ENCODE measurements at regions not wholly inside any gene's neighbourhood (a gene's known extent, or its start where the extent isn't known, plus 50 kb on each side); places are given as distances from the start of the nearest gene placed in this dataset.
"Not testable (repeated sequence)": the region's sequence is repeated elsewhere in the genome, so short reads cannot be mapped to it uniquely, and the experiment has no call there.

GRCh38 chr2:3115301-3116042, 262.1 kb downstream of the EIPR1 start:
- no peak for DNase-seq (ENCODE audit: low spot score)

DNA sequence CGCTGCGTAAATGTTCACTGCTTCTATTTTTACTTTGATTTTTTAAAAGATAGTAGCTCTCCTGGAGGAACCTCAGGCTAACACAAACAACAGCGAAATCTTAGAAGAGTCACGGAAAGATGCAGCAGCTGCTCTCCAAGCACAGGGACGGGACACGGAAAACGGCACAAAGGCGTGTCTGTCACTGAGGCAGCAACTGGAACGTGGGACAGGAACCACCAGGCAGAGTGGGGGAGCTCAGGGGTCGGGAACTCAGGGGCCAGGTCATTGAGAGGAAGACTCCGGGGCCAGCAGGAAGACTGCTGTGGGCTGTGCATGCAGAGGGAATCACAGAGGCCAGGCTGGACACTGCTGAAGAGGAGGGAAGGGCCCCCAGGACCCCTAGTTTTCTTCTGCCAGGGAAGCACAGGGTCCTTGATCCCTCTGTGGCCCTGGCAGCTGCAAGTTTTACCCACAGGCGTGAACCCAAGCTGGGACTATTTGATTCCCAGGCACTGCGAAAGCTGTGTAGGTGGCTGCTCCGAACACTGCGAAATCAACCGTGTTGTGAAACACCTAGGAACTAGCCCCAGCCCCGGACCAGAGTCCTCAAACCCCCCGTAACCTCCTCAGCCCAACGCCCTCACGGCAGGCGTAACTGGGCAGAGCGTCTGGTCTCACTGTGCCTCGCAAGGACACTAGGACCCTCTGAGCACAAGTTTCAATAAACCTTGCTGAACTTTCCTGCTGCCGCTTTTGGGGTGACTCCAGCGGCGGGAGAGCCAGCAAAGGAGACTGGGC, 263.0 kb downstream of the EIPR1 start:
- no peak for DNase-seq (ENCODE audit: low spot score)

GRCh38 chr2:3113769-3114168, 263.8 kb downstream of the EIPR1 start:
- DNase-seq (ENCODE audit: low spot score), result no peak

GRCh38 chr2:3113122-3113521, 264.5 kb downstream of the EIPR1 start:
- no peak for DNase-seq (ENCODE audit: low spot score)

DNA sequence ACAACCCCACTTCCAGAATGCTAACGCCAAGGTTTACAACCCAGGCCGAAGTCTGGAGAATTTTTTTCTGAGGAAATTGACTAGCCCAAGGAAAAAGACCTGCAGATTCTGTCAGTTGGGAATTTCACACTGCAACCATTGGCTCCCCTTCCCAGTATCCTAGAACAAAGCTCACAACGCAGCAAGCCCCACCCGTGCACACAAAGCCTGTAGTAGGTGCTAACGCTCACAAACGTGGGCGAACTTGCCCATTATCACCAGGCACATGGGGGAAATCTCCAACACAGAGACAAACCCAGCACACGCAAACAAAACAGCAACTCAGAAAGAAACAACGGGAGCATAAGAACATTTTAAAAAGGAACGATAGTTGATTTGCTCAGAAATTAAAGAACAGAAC, 265.1 kb downstream of the EIPR1 start:
- DNase-seq (ENCODE audit: low spot score), result no peak

GRCh38 chr2:3112131-3112530, 265.5 kb downstream of the EIPR1 start:
- DNase-seq (ENCODE audit: low spot score), result no peak

- DNase-seq (ENCODE audit: low spot score), result no peak
These were observed 266.5 kb downstream of the EIPR1 start for GRCh38 chr2:3110994-3111666.

DNA sequence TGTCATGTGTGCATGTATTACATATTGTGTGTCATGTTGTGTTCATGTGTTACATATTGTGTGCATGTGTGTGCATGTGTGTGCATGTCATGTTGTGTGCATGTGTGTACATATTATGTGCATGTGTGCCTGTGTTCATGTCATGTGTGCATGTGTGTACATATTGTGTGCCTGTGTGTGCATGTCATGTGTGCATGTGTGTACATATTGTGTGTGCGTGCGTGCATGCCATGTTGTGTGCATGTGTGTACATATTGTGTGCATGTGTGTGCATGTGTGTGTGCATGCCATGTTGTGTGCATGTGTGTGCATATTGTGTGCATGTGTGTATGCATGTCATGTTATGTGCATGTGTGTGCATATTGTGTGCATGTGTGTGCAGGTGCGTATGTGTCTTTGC, 267.1 kb downstream of the EIPR1 start:
- DNase-seq (ENCODE audit: low spot score), result no peak

GRCh38 chr2:3108710-3109702, 268.6 kb downstream of the EIPR1 start:
- no peak for DNase-seq (ENCODE audit: low spot score)

DNA sequence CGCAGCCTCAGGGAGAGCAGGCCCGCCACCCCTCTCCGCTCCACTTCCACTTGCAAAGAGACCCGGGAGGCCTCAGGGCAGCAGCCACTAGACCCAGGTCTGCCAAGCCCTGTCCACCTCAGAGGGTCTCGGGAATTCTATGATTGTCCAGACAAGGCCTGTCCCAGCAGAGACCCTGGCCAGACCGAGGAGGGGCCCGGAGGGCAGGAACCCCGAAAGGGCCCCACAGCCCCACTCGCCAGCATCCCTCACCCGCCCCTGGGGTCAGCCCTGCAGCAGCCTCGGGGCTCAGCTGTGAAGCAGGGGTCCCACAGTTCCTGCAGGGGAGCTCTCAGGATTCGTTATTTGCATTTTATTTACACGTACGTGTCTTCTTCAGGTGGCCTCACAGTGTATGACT, 269.5 kb downstream of the EIPR1 start:
- DNase-seq (ENCODE audit: low spot score), result no peak

GRCh38 chr2:3107567-3107966, 270.1 kb downstream of the EIPR1 start:
- no peak for DNase-seq (ENCODE audit: low spot score)

- DNase-seq (ENCODE audit: low spot score), result no peak
These were observed 271.6 kb downstream of the EIPR1 start for GRCh38 chr2:3105814-3106569.

DNA sequence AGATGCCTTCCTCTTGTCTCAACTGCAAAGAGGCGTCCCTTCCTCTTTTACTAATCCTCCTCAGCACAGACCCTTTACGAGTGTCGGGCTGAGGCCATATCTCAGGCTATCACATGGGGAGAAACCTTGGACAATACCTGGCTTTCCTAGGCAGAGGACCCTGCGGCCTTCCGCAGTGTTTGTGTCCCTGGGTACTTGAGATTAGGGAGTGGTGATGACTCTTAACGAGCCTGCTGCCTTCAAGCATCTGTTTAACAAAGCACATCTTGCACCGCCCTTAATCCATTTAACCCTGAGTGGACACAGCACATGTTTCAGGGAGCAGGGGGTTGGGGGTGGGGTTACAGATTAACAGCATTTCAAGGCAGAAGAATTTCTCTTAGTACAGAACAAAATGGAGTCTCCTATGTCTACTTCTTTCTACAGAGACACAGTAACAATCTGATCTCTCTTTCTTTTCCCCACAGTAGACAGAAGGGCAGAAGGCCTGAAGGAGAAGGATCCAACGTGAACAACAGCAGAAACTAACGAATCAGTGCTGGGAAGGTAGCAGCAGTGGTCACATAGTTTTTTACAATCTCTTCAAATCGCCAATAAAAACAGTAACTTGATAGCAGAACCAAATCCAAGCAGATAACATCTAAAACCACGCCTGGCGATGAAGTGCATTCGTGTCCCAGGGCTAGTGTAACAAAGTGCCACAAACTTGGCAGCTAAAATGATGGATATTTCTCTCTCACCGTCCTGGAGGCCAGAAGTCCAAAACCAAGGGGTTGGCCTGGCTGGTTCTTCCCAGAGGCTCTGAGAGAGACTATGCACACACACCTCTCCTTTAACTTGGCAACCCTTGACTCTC, 272.4 kb downstream of the EIPR1 start:
- not testable (repeated sequence) for DNase-seq (ENCODE audit: low spot score)

DNA sequence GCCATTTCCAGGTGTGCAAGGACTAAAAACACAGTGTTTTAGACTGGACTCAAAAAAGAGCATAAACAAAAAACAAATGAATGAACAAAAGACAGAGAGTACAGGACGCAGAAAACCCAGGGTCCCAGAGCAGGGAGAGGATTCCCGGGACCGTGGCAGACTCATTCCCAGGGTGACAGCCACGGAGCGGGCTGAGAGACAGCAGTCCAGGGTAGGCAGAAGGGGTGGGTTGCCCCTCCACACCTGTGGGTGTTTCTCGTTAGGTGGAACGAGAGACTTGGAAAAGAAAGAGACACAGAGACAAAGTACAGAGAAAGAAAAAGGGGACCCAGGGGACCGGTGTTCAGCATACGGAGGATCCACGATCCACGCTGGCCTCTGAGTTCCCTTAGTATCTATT, 273.4 kb downstream of the EIPR1 start:
- DNase-seq (ENCODE audit: low spot score), result no peak

DNA sequence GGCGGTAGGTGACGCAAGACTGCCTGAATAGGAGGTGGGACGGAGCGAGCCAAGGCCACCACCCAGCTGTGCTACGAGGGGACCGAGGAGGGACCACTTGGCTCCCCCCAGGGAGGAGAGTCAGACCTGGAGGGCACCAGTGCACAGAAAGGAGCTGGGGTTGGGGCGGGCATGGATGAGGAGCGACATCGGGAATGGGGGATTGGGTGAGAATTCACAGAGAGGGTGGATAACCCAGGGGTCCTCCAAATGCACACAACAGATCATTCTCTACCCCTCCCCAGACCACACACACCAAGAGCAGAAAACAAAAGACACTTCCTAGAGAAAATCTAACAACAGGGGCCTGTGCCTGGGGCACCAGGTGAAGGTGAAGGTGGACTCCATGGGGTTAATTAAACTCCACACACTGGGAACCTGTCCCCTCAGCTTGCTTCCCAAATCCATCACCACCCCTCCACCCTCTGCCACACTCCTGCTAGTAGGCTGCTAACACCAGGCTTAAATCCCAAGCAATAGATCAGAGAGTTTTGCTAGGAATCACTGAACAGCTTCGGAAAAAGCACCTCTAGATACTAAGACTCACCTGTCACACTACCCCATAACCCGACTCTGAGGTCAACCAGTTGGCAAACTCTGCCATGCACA, 274.6 kb downstream of the EIPR1 start:
- no peak for DNase-seq (ENCODE audit: low spot score)

DNA sequence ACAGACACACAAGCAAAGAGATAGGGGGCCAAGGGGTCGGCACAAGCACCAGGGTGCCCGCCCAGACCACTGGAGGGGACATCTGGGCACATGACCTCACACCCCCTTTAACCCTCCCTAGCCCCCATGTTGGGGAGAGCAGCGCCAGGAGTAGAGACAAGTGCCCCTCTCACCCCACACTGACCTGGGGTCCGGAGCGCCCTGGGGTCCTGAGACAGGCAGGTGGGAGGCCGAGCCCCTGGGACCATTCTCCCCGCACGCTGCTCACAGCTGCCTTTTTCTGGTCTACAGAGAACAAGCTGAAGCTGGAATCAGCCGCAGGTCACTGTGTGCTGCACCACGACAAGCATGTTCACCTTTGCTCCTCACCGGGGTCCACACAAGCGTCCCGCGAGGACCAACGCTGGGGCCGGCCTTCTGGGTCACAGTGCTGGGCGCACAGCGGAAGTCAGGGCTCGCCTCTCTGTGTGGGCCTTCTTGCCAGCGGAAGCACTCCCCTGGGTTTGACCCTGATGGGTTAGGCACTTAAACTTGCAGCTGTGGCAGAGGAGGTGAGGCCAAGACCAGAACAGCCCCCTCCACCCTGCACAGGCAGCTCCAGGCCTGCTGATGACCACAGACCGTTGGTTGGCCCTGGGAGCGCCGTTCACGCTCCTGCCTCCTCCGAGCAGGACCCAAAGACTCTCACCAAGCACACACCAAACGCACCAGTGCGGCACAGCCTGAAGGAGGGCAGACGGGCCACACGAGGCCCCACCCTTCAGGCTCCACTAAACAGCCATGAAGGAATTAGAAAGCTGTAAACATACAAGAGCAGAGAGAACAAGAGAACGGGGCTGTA, 275.3 kb downstream of the EIPR1 start:
- DNase-seq (ENCODE audit: low spot score), result no peak

DNA sequence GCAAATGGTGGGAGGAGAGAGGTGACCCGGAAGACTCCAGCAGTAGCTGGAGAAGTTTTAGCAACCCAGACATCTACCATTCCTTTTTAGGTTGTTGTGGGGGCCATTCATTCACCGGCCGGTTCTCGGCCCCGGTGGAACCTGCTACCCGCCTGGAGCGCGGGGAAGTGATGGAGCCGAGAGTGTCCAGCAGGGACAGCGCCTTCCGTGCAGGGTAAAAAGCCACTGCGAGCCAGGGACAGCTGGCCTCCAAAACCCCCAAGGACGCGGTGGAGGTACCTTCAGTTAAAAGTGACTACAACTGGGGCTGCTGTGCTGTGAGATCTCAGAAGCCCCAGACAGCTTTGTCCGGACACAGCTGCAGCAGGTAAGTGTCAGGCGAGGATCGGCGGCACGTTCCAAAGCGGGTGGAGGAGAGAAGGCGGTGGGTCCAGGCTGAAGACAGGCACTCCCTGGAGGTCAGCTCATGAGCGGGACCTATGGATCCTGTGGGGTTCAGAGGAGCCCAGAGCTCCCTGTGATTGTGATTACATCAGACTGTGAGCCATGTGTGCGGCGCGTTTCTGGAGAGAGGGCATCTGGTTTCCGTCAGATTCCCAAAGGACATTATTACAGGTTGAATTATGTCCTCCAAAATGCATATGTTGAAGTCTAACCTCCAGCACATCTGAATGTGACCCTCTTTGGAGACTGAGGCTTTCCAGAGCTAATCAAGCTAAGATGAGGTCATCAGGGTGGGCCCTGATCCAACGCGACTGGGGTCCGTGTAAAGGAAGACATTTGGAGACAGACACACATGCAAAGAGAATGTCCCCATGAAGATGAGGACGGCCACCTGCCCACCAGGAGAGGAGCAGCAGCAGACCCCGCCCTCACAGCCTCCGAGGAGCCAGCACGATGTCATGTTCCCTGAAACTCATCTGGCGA, 276.3 kb downstream of the EIPR1 start:
- no peak for DNase-seq (ENCODE audit: low spot score)

GRCh38 chr2:3100386-3100785, 277.2 kb downstream of the EIPR1 start:
- no peak for DNase-seq (ENCODE audit: low spot score)
